22Rv1 (cell line): ENCODE measurements at regions not wholly inside any gene's neighbourhood (a gene's known extent, or its start where the extent isn't known, plus 50 kb on each side); places are given as distances from the start of the nearest gene placed in this dataset.
"Not testable (repeated sequence)": the region's sequence is repeated elsewhere in the genome, so short reads cannot be mapped to it uniquely, and the experiment has no call there.

Source experiments
- CTCF ChIP-seq: fragments of 450-650 bp; IDR thresholded peaks from 2 replicates; pipeline ENCODE4 v1.5.1; 2017; ENCODE audit warnings: mild to moderate bottlenecking
- ZFX ChIP-seq: fragments of 450-650 bp; IDR thresholded peaks from 2 replicates; pipeline ENCODE4 v1.6.1; 2017; ENCODE audit warnings: antibody characterized with exemption, borderline replicate concordance

GRCh38 chr12:131367067-131367982 is 343.6 kb upstream of the SFSWAP start:
- not testable (repeated sequence) for TF ChIP-seq CTCF, ZFX
